Stimulated activated CD8-positive, alpha-beta memory T cell treated with anti-CD3 and anti-CD28 coated beads, Interleukin-15, amount 100 ng/mL, for 48 hours (primary cell): ENCODE measurements at regions not wholly inside any gene's neighbourhood (a gene's known extent, or its start where the extent isn't known, plus 50 kb on each side); places are given as distances from the start of the nearest gene placed in this dataset.
"Not testable (repeated sequence)": the region's sequence is repeated elsewhere in the genome, so short reads cannot be mapped to it uniquely, and the experiment has no call there.

ENCODE experiments used
- DNase-seq, 2 donors: peaks; one replicate each; pipeline ENCODE4 v3.0.0-alpha.2; 2020; ENCODE audit warnings: low read depth in 2 of 2

DNA sequence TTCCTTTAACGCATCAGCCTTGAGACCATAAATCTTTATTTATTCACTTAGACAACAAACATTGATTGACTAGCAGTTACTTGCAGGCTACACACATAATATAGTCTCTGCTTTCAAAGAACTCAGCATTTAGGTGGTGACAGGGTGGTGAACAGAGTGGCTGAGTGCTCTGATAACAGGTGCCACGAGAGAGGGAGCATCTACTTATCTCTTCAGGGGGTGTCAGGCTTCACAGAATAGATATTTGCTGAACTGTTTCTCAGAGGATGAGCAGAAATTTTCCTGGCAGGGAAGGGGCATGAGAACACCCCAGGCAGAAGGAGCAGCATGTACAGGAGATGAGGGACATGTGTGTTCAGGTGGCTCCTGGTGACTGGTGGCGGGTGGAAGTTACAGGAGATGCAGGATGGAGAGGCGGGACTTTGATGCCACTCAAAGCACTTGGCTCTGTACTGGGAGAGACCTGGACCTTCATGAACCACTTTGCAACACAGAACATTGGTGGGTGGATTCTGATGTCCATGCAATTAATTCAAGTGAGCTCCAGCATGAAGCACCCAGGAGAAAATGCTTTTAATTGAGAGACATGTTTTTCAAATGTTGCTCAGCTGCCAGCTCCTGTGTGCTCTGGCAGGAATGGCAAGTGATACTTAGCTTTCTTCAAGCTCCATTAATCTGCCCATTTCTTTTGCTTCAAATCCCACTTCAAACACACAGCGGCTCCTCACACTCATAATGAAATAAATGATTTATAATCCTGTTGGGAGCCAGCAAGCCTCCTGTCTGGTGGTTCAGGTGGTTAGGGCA is 248.9 kb downstream of the MYCN start:
- DNase-seq, result no peak

DNA sequence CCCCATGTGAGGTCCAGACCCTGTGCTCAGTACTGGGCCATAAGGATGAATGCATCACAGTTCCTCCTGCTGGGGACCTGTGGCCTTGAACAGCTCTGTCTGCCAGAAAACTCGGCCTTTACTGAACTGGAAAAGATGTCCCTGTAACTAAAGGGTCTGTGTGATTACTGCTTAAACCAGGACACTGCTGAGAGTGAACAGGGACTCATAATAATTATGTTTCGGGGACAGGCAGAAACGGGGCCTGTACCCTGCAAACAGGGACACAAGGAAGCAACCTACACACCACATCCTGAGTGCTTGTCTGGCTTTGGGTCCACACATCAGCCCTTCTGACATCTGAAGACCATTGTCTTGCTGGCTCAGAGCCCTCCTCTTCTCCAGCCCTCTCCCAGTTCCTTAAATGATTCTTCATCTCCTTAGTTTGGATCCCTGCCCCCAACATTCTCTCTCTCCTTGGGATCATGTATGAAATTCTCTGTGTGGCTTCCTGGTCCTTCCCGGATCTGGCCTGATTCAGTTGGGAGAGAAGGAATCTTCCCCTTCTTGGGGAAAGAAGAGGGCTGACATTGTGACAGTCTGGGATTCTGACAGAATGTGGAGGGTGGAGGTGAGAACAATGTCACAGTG is 248.0 kb downstream of the MYCN start:
- DNase-seq, result no peak

DNA sequence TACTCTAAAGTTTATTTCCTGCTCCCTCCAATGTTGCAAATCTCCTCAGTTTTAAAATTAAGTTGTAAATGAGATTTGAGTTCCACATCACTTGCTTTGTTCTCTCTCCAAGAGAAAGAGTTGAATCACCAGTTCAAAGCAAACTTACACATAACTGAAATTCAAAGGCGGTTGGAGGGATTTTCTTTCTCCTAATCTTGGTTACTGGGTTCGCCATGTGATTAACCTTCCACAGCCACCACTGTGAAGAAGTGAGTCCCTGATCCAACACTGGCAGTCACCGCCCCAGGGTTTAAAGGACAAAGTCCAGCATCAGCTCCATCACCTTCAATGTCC is 247.1 kb downstream of the MYCN start:
- DNase-seq, result no peak

DNA sequence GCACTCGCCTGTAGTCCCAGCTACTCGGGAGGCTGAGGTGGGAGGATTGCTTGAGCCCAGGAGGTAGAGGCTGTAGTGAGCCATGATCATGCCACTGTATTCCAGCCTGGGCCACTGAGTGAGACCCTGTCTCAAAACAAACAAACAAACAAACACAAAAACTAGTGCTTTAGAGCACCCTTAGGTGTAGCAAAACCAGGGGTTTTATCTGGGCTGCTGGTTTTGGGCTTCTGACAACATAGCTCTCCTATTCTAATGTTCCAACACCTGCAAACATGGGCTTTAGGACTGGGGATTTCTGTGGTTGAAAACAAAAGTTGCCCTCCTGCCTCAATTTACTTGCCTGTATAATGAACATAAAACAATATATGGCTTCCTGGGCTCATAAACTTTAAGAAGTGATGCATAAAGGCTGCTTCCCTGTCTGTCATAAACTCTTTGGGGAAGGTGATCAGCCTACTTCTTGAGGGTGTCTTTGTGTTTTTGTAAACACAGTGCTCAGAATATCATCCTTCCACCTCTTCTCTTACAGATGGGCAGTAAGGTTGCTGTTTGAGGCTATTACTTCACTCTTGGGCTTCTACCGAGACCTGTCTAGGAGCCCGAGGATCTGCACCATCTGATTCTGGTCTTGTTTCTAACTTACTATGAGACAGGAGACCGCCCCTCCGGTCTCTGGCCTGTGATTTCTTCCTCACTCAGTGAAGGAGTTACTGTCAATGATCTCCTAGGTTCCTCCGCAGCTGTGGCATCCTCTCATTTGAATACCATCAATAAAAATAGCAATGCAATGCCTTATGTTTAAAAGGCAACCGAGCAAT is 246.5 kb downstream of the MYCN start:
- DNase-seq, result no peak

DNA sequence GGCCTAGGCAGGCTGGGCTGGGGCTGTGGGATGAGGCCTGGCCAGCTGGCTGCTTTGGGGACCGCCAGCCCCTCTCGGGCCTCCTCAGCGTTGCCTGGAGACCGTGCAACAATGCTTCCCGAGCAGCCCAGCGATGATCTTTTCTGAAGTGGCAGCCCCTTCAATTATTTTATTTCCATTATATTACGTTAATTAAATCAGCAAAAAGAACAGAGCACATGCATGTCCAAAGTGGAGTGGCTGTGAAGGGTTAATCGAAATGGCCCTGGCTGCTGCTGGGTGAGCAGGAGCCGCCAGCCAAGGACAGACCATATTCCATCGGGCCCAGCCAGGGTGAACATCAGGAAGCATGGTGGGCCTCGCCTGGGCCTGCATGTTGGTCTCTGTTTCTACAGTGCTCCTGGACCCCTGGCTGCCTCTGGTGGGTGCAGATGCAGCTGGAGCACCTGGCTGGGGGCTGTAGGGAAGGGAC is 245.5 kb downstream of the MYCN start:
- no peak for DNase-seq

DNA sequence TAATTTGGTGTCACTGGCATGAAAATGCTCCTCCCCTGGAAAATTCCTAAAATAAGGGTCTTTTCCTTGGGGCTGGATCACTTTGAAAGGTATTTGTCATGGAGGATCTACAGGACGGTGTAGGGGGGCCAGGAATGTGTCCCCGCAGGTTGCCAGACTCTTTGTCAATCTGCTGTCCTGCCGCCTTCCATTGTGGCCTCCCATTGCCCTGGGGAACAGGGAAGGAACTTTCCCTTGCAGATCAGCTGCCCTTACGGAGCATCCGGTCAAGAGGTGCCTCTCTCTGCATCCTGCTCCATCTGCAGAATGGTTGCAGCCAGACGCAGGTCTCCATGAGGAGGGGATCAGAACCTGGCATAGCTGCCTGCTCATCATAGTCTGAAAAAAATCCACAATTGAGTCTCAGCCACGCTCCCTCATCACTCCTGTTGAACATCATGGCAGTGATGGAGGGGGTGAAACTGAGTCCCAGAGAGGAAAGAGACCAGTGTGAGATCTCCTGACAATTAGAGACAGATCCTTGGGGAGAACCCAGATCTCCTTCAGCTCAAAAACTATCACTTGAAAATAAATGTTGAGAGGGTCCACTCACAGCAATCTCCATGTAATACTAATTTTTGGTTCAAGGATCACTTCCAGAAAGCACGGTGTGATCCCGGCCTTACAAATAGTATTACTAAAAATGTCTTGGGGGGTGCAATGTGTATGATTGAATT is 244.8 kb downstream of the MYCN start:
- no peak for DNase-seq

DNA sequence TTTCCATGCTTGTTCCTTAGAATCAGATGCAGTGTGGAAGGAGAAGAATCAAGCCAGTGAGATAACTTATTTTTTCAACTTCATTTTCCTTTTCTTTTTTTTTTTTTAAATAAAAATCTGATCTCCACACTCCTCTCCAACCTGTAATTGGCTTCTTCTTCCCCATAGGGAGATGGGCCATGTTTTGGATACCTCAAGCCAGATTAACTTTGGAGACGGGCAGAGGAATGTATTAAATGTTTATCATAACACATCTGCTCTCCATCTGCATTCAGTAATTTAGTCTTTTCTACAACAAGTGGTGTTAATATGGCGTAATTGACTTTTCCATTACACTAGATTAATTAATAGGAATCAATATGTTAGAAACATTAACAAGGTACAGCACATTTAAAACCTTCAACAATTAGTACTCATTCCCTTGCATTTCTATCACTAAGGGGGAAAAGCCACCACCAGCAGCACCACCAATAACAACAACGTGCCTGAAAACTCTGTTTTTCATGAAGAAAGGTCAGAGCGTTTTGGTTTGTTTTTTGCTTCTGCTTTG is 244.1 kb downstream of the MYCN start:
- no peak for DNase-seq

DNA sequence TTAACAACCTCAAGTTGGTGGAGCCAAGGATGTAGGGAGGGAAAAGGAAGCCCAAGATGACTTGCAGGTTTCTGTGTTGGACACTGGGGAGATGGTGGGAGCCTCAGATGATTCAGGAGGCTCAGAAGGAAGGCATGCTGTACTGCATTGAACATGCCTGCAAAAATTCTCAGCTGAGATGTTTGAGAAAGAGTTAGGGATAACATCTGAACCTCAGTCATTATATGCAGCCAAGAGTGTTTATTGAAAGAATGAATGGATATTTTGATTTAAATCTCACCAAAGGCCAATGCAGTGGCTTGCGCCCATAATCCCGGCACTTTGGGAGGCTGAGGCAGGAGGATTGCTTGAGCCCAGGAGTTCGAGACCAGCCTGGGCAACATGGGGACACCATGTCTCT is 243.0 kb downstream of the MYCN start:
- no peak for DNase-seq

DNA sequence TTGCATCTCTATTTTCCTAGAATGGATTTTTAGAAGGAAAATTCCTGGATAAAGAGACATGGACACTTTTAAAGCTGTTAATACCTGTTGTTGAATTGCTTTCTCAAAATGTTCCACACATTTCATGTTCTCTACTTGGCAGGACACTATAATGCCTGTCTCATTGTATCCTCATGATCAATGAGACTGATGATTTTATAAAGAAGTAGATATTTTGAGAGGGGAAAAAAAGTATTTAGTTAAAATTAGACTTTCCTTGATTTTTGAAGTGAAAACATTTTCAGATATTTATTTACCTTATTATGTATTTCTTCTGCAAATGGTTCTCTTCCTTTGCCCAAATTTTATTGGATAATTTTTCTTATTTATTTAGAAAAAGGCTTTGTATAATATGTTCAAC is 242.5 kb downstream of the MYCN start:
- no peak for DNase-seq

DNA sequence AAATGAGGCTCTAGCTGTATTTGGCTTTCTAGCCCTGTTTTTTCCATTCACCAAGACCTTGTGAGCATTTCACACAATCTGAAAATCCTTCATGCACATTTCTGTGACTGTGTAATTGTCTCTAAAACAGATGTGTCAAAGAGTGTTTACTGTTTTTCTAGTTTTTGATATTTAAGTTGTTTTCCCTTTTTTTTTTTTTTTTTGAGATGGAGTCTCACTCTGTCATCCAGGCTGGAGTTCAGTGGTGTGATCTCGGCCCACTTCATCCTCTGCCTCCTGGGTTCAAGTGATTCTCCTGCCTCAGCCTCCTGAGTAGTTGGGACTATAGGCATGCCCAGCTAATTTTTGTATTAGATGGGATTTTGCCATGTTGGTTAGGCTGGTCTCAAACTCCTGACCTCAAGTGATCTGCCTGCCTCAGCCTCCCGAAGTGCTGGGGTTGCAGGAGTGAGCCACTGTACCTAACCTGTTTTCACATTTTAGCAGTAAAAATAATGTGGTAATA is 242.0 kb downstream of the MYCN start:
- not testable (repeated sequence) for DNase-seq

DNA sequence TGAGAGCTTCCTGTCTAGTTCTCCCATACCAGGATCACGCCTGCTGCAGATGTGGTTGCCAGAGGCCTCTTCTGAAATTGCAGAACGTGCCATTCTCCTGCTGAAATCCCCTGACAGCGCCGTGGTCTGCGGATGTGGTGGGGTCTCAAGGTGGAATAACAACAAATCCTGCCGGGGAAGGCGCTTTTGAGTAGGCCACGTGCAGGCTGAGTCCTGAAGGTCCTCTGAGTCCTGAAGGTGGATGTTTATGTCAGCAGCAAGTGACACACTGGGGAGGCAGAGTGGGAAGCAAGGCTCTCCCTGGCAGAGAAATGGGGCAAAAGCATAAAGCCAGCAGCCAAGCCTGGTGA is 241.4 kb downstream of the MYCN start:
- DNase-seq, result no peak

DNA sequence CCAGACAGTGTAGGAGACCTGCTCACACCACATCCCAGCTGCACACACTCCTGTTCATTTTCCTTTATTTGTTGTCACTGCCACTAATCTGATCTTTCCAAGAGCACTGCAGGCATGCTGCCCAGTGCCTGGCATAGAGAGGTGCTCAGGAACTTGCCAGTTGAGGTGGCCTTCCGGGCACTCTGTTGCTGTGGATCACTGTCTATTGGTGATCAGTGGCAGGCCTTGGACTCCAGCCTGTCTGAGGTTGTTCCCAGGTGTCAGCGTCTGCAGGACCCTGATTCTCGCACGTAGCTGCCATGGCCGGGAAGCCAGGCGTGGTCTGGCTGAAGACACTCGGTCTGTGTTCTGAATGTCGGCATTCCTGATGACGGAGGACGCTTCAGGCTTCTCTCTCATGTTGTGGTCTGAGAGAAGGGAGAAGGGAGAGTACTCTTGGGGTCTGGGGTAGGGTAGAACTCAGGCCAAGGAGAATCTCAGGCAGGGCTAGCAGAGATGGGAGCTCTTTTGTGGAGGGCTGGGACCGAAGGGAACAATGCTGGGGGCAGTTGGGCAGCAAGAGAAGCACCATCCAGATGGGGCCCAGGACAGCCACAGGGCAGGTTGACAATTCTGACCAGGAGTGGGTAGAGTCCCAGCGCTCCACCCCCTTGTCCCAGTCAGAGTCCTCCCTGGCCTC is 240.9 kb downstream of the MYCN start:
- no peak for DNase-seq

DNA sequence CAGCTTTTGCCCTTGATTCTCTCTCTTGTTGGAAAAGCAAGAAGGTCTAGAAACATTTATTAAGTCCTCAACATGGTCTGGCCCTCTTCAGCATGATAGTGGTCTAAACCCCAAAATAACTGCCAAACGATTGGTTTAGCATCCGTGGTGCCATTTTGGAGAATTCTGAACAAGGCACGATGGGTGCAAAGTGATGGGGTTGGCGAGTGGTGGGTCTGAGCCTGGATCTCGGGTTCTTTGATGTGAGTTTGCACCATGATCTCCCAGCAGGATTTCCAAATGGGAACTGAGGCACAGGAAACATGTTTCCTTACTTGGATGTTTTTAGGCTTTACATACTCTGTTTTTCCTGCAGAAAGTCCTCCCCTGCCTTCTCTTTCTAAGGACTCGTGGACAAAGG is 240.3 kb downstream of the MYCN start:
- no peak for DNase-seq

DNA sequence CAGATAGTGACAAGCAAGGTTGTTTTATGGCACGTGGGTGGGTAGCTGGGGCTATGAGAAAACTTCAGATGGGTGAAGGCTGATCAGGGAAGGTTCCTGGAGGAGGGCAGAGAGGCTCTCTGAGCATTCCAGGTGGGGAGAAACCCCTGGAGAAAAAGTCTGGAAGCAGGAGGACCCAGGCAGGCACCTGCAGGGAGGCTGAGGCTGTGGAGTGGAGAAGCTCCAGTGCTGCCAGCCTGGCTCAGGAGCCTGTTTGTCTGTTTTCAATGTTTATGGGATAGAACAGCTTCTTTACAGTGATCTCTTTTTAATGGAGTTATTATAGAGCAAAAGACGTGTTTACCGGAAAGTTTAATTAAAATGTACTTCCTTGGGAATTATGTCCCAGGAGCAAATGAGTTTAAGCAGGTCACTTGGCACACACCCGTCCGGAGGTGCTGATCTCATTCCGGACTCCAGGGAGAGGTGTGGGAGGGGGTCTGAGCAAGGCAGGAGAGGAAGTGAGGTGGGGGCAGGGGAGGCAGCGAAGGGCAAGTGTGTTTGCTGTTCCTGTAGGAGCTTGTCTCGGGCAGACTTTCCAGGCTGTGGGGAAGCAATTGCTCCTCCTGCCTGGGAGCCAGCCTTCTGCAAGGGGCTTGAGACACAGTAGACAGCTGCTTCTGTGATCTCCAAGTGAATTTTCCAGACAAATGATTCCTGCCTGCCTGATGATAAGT is 239.5 kb downstream of the MYCN start:
- no peak for DNase-seq

DNA sequence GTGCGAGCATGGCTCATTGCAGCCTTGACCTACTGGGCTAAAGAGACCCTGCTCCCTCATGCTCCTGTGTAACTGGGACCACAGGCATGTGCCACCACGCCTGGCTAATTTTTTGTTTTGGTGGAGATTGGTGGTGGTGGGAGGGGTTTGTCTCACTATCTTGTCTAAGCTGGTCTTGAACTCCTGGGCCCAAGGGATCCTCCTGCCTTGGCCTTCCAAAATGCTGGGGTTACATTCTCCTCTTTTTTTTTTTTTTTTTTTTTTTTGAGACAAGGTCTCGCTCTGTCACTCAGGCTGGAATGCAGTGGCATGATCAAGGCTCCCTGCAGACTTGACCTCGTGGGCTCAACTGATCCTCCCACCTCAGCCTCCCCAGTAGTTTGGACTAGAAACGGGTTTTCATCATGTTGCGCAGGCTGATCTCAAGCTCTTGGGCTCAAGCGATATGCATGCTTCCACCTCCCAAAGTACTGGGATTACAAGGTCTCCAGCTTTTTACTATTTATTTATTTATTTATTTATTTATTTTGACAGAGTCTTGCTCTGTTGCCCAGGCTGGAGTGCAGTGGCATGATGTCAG is 238.3 kb downstream of the MYCN start:
- no peak for DNase-seq

DNA sequence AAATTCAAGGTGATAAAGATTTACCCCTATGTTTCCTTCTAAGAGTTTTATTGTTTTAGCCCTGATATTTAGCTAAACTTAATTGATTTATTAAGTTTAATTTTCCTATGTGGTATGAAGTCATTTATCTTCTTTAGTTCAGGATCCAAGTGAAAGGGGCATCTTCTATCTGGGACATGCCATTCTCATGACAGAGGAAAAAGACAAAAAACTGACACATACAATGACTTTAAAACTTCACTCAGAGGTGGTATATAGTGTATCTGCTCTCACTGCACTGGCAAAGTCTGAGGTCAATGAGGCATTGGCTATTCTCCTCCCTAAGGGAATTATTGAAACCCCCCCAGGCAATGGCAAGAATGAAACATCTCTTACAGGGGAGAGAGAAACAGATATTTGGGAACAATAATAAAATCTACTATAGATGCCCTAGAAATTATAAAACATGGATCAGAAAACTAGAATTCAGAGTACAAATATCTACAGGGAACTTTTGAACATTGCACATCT is 237.4 kb downstream of the MYCN start:
- DNase-seq, result no peak

DNA sequence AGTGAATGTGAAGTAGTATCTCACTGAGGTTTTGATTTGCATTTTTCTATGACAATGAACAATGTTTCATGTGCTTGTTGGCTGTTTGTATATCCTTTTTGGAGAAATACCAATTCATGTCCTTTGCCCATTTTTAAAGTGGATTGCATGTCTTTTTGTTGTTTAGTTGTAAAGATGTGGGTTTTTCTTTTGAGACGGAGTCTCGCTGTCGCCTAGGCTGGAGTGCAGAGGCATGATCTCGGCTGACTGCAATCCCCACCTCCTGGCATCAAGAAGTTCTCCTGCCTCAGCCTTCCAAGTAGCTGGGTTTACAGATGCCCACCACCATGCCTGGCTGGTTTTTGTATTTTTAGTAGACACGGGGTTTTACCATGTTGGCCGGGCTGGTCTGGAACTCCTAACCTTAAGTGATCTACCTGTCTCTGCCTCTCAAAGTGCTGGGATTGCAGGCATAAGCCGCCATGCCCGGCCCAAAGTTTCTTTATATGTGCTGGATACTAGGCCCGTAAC is 236.7 kb downstream of the MYCN start:
- DNase-seq, result no peak

DNA sequence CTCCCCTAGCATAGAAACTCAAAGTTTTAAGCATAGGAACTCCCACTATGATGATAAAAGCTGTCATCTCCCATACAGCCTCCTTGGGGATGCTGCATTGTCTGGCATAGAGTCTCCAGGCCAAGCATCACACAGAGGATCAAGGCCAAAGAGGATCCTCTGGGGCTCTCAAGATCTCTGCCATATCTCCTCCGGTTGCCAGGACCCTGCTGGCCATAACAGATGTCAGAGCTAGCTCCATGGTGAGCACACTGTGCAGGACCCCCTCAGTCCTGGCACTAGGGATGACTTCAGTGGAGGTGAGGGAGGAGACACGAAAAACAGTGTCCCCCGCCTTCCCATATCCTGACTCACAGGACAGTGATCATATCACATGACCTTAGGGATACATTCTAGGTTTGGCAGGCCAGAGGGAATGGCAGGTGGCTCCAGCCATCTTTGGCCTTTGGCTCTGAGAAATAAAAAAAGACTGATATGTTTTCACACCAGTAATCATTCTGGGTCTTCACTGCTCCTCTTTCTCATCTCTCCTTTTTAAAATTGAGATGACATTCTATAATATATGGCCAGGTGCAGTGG is 235.0 kb downstream of the MYCN start:
- DNase-seq, result no peak

DNA sequence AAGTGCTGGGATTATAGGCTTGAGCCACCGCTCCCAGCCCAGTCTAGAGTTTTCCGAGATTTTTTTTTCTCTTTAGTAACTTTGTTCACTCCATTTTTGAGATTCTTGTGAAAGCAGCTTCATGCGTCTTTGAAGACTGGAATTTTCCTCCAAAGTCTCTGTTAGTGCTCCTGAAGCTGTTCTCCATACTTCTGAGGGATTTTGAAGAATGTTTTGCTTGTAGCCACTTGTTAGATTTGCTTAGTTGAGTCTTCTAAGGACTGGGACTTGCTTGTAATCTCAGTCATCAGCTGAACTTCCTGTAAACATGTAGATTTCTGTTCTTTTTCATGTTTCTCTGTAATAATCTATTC is 234.3 kb downstream of the MYCN start:
- no peak for DNase-seq
